ENCODE measurements at regions not wholly inside any gene's neighbourhood (a gene's known extent, or its start where the extent isn't known, plus 50 kb on each side); places are given as distances from the start of the nearest gene placed in this dataset.
"Not testable (repeated sequence)": the region's sequence is repeated elsewhere in the genome, so short reads cannot be mapped to it uniquely, and the experiment has no call there.

DNA sequence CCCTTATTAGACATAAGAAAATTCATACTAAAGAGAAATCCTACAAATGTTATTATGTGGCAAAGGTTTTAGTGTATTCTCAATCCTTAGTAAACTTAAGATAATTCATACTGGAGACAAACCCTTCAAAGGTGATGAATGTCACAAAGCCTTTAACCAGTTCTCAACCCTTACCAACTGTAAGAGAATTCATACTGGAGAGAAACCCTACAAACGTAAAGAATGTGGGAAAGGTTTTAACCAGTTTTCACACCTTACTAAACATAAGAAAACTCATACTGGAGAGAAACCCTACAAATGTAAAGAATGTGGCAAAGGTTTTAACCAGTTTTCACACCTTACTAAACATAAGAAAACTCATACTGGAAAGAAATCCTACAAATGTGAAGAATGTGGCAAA lies 93.2 kb downstream of the ZNF680 start:
- 49% methylated on average over 1 of the region's 1 CpG for WGBS
- Histone ChIP-seq H3K36me3 (no peaks in the 10 kb centered on the region), H3K27ac (no peak overlapping the region), H3K27me3 (replicated peaks; ENCODE audit: insufficient read depth) (no peaks in the 10 kb centered on the region), H3K4me1 (replicated peaks) (no peaks in the 10 kb centered on the region), H3K9me3 (no peaks in the 10 kb centered on the region), H3K4me3 (no peak overlapping the region)
- intact Hi-C loops (cut with DNase I) = no loop called here
- TF ChIP-seq POLR2A (IDR thresholded peaks at IDR 0.05) (no peak), POLR2AphosphoS5 (IDR thresholded peaks at IDR 0.05) (no peak)
- TF ChIP-seq, protein P1, sequence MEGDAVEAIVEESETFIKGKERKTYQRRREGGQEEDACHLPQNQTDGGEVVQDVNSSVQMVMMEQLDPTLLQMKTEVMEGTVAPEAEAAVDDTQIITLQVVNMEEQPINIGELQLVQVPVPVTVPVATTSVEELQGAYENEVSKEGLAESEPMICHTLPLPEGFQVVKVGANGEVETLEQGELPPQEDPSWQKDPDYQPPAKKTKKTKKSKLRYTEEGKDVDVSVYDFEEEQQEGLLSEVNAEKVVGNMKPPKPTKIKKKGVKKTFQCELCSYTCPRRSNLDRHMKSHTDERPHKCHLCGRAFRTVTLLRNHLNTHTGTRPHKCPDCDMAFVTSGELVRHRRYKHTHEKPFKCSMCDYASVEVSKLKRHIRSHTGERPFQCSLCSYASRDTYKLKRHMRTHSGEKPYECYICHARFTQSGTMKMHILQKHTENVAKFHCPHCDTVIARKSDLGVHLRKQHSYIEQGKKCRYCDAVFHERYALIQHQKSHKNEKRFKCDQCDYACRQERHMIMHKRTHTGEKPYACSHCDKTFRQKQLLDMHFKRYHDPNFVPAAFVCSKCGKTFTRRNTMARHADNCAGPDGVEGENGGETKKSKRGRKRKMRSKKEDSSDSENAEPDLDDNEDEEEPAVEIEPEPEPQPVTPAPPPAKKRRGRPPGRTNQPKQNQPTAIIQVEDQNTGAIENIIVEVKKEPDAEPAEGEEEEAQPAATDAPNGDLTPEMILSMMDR (IDR thresholded peaks at IDR 0.05) = no peak
- DNase-seq (ENCODE audit: low spot score) = no peak

- TF ChIP-seq POLR2AphosphoS5 (IDR thresholded peaks at IDR 0.05) = no peak
- TF ChIP-seq POLR2A (IDR thresholded peaks at IDR 0.05) = no peak
- TF ChIP-seq, protein P1 (IDR thresholded peaks at IDR 0.05) = no peak
- no peak for DNase-seq (ENCODE audit: low spot score)
- Histone ChIP-seq H3K4me3 (no peak overlapping the region), H3K4me1 (replicated peaks) (no peaks in the 10 kb centered on the region), H3K27ac (no peak overlapping the region), H3K27me3 (replicated peaks; ENCODE audit: insufficient read depth) (no peaks in the 10 kb centered on the region), H3K9me3 (no peaks in the 10 kb centered on the region), H3K36me3 (no peaks in the 10 kb centered on the region)
- 93% methylated on average over 1 of the region's 1 CpG for WGBS
- intact Hi-C loops (cut with DNase I) = no loop called here
Measured at GRCh38 chr7:64465551-64465950, 97.3 kb downstream of the ZNF680 start.

DNA sequence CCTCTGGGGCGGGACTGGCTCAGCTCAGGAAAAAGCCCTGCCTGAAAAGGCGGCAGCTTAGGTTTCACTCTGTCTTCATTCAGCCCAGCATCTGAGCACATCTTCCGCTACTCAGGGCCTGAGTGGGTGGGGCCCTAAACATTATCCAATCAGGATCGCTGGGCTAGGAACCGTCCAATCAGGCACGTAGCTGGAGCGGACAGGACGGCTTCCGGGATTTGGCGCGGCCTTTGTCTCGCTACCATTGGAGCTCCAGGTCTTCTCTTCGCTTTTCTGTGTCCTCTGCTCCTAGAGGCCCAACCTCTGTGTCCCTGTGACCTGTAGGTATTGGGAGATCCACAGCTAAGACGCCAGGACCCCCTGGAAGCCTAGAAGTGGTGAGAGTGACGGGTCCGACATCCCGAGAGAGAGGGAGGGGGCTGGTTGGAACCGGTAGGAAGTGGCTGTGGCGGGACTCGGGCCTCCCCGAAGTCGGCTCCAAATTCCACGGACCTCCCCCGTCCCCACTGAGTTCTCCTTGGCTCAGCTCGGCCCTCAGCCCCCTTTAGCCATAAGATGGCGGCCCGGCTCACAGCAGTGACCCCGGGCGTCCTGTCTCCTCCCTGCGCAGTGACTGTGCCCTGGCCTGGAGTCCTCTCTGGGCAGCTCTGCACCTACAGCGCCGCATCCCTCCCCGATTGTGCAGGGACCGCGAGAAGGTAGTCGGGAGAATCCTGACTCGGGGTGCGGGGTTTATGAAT lies 99.1 kb downstream of the ZNF680 start:
- intact Hi-C loops (cut with DNase I) = no loop called here
- TF ChIP-seq POLR2A (IDR thresholded peaks at IDR 0.05) (no peak), POLR2AphosphoS5 (IDR thresholded peaks at IDR 0.05) (peak; percentile 27)
- Histone ChIP-seq H3K27me3 (replicated peaks; ENCODE audit: insufficient read depth) (no peaks in the 10 kb centered on the region), H3K9me3 (no peaks in the 10 kb centered on the region), H3K36me3 (no peaks in the 10 kb centered on the region), H3K27ac (peak overlapping the region in 1 of 2 donors; percentile 33), H3K4me1 (replicated peaks) (no peaks in the 10 kb centered on the region), H3K4me3 (peak overlapping the region; percentile 35 to 45)
- DNase-seq (ENCODE audit: low spot score) = peak; percentile 37
- WGBS = 43% methylated on average over 38 of the region's 38 CpGs

- DNase-seq (ENCODE audit: low spot score); H3K27ac ChIP-seq; H3K9me3 ChIP-seq; H3K27me3 ChIP-seq (replicated peaks; ENCODE audit: insufficient read depth); intact Hi-C loops (cut with DNase I); H3K36me3 ChIP-seq; H3K4me3 ChIP-seq; H3K4me1 ChIP-seq (replicated peaks): not testable (repeated sequence)
- 61% methylated on average over 5 of the region's 5 CpGs for WGBS
Measured at GRCh38 chr7:64459858-64460257, 103.0 kb downstream of the ZNF680 start.

DNA sequence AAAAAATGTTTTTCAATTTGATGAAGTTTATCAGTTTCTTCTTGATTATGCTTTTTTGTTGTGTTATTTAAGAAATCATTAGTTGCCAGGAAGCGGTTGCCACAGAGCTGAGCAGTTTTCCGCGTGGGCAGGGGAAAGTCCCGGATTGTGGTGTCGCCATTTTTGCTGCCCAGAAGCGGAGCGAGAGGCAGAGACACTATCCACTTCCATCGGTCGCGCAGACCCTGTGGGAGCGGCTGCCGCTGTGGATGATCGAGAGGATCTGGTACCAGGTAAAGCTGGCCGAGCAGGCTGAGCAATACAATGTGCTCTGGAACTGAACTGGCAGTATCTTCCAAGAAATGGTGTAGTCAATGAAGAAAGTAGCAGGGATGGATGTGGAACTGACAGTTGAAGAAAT lies 119.8 kb downstream of the ZNF736 start:
- H3K9me3 ChIP-seq = no peaks in the 10 kb centered on the region
- WGBS = 92% methylated on average over 14 of the region's 14 CpGs
- intact Hi-C loops (cut with DNase I) = no loop called here
- no peaks in the 10 kb centered on the region for H3K36me3 ChIP-seq
- H3K4me1 ChIP-seq (replicated peaks) = no peaks in the 10 kb centered on the region
- no peak overlapping the region for H3K27ac ChIP-seq
- TF ChIP-seq POLR2AphosphoS5 (IDR thresholded peaks at IDR 0.05) (no peak), POLR2A (IDR thresholded peaks at IDR 0.05) (no peak)
- TF ChIP-seq, protein P1 (IDR thresholded peaks at IDR 0.05) = no peak
- no peaks in the 10 kb centered on the region for H3K27me3 ChIP-seq (replicated peaks; ENCODE audit: insufficient read depth)
- H3K4me3 ChIP-seq = no peak overlapping the region
- DNase-seq (ENCODE audit: low spot score) = no peak

DNA sequence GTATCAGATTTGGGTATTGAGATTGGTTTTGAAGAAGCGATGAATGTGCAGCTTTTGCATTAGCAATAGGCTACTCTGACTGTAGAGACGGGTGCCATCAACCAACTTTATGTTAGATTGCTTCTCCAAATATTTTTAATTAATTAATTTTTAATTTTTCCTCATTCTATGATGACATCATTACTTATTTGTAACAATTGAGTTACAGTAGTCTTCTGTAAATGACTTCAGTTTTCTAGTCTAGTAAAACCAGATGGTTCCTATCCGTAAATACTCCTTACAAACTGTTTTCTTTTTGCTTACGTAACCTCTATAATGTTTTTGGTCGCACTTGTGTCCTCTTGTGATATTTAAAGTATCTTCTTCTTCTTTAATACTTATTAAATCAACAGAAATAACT lies 118.1 kb downstream of the ZNF736 start:
- no peaks in the 10 kb centered on the region for H3K9me3 ChIP-seq
- no peak for DNase-seq (ENCODE audit: low spot score)
- TF ChIP-seq, protein P1 (IDR thresholded peaks at IDR 0.05) = no peak
- TF ChIP-seq POLR2A (IDR thresholded peaks at IDR 0.05) (no peak), POLR2AphosphoS5 (IDR thresholded peaks at IDR 0.05) (no peak)

More for the DNA sequence above, 118.1 kb downstream of the ZNF736 start:
- Histone ChIP-seq H3K4me3 (no peak overlapping the region), H3K27me3 (replicated peaks; ENCODE audit: insufficient read depth) (no peaks in the 10 kb centered on the region), H3K36me3 (no peaks in the 10 kb centered on the region), H3K27ac (no peak overlapping the region), H3K4me1 (replicated peaks) (no peaks in the 10 kb centered on the region)
- intact Hi-C loops (cut with DNase I) = no loop called here
- WGBS = 91% methylated on average over 5 of the region's 5 CpGs
